ENCODE measurements at regions not wholly inside any gene's neighbourhood (a gene's known extent, or its start where the extent isn't known, plus 50 kb on each side); places are given as distances from the start of the nearest gene placed in this dataset.
"Not testable (repeated sequence)": the region's sequence is repeated elsewhere in the genome, so short reads cannot be mapped to it uniquely, and the experiment has no call there.

GRCh38 chr1:83306811-83307210 lies 692.1 kb downstream of the TTLL7 start:
- H3K4me3 Mint-ChIP-seq (ENCODE audit: low read depth, unreplicated experiment); H3K9me3 Mint-ChIP-seq (ENCODE audit: low read depth, unreplicated experiment); H3K36me3 Mint-ChIP-seq (ENCODE audit: insufficient read depth, unreplicated experiment); BruUV-seq (replicated peaks); H3K27me3 Mint-ChIP-seq (ENCODE audit: unreplicated experiment); H3K27ac Mint-ChIP-seq (ENCODE audit: unreplicated experiment); H3K4me1 Mint-ChIP-seq (ENCODE audit: low read depth, unreplicated experiment); intact Hi-C loops (cut with micrococcal nuclease; ENCODE audit: unreplicated experiment); DNase-seq; CTCF ChIA-PET: not testable (repeated sequence)

- CTCF ChIA-PET; H3K4me1 Mint-ChIP-seq (ENCODE audit: low read depth, unreplicated experiment); H3K27me3 Mint-ChIP-seq (ENCODE audit: unreplicated experiment): not testable (repeated sequence)
Measured at GRCh38 chr1:83295594-83295993, 703.3 kb downstream of the TTLL7 start.

GRCh38 chr1:83287391-83287790 lies 711.5 kb downstream of the TTLL7 start:
- H3K36me3 Mint-ChIP-seq (ENCODE audit: insufficient read depth, unreplicated experiment); H3K27me3 Mint-ChIP-seq (ENCODE audit: unreplicated experiment); BruUV-seq (replicated peaks); H3K4me1 Mint-ChIP-seq (ENCODE audit: low read depth, unreplicated experiment); H3K27ac Mint-ChIP-seq (ENCODE audit: unreplicated experiment); intact Hi-C loops (cut with micrococcal nuclease; ENCODE audit: unreplicated experiment); CTCF ChIA-PET; DNase-seq; H3K9me3 Mint-ChIP-seq (ENCODE audit: low read depth, unreplicated experiment); H3K4me3 Mint-ChIP-seq (ENCODE audit: low read depth, unreplicated experiment): not testable (repeated sequence)

More at GRCh38 chr1:83295594-83295993, 703.3 kb downstream of the TTLL7 start:
- H3K9me3 Mint-ChIP-seq (ENCODE audit: low read depth, unreplicated experiment); intact Hi-C loops (cut with micrococcal nuclease; ENCODE audit: unreplicated experiment); DNase-seq; H3K4me3 Mint-ChIP-seq (ENCODE audit: low read depth, unreplicated experiment); H3K36me3 Mint-ChIP-seq (ENCODE audit: insufficient read depth, unreplicated experiment); H3K27ac Mint-ChIP-seq (ENCODE audit: unreplicated experiment); BruUV-seq (replicated peaks): not testable (repeated sequence)

- H3K4me1 Mint-ChIP-seq (ENCODE audit: low read depth, unreplicated experiment) = not testable (repeated sequence)
Measured at GRCh38 chr1:83274656-83275055, 724.3 kb downstream of the TTLL7 start.

GRCh38 chr1:83272484-83272883 lies 726.4 kb downstream of the TTLL7 start:
- DNase-seq; H3K27ac Mint-ChIP-seq (ENCODE audit: unreplicated experiment); H3K9me3 Mint-ChIP-seq (ENCODE audit: low read depth, unreplicated experiment); H3K36me3 Mint-ChIP-seq (ENCODE audit: insufficient read depth, unreplicated experiment); H3K4me1 Mint-ChIP-seq (ENCODE audit: low read depth, unreplicated experiment); BruUV-seq (replicated peaks); intact Hi-C loops (cut with micrococcal nuclease; ENCODE audit: unreplicated experiment); H3K27me3 Mint-ChIP-seq (ENCODE audit: unreplicated experiment); CTCF ChIA-PET; H3K4me3 Mint-ChIP-seq (ENCODE audit: low read depth, unreplicated experiment): not testable (repeated sequence)

More at GRCh38 chr1:83274656-83275055, 724.3 kb downstream of the TTLL7 start:
- H3K36me3 Mint-ChIP-seq (ENCODE audit: insufficient read depth, unreplicated experiment); CTCF ChIA-PET; intact Hi-C loops (cut with micrococcal nuclease; ENCODE audit: unreplicated experiment); H3K27me3 Mint-ChIP-seq (ENCODE audit: unreplicated experiment); H3K9me3 Mint-ChIP-seq (ENCODE audit: low read depth, unreplicated experiment); H3K27ac Mint-ChIP-seq (ENCODE audit: unreplicated experiment); DNase-seq; H3K4me3 Mint-ChIP-seq (ENCODE audit: low read depth, unreplicated experiment); BruUV-seq (replicated peaks): not testable (repeated sequence)

- intact Hi-C loops (cut with micrococcal nuclease; ENCODE audit: unreplicated experiment); BruUV-seq (replicated peaks); H3K4me1 Mint-ChIP-seq (ENCODE audit: low read depth, unreplicated experiment); CTCF ChIA-PET; H3K4me3 Mint-ChIP-seq (ENCODE audit: low read depth, unreplicated experiment); H3K27ac Mint-ChIP-seq (ENCODE audit: unreplicated experiment); H3K36me3 Mint-ChIP-seq (ENCODE audit: insufficient read depth, unreplicated experiment); H3K27me3 Mint-ChIP-seq (ENCODE audit: unreplicated experiment); H3K9me3 Mint-ChIP-seq (ENCODE audit: low read depth, unreplicated experiment); DNase-seq: not testable (repeated sequence)
Measured at GRCh38 chr1:83271834-83272233, 727.1 kb downstream of the TTLL7 start.

GRCh38 chr1:83270801-83271200 lies 728.1 kb downstream of the TTLL7 start:
- BruUV-seq (replicated peaks); CTCF ChIA-PET; H3K36me3 Mint-ChIP-seq (ENCODE audit: insufficient read depth, unreplicated experiment); H3K27me3 Mint-ChIP-seq (ENCODE audit: unreplicated experiment); H3K4me3 Mint-ChIP-seq (ENCODE audit: low read depth, unreplicated experiment); H3K27ac Mint-ChIP-seq (ENCODE audit: unreplicated experiment); intact Hi-C loops (cut with micrococcal nuclease; ENCODE audit: unreplicated experiment); H3K4me1 Mint-ChIP-seq (ENCODE audit: low read depth, unreplicated experiment); DNase-seq; H3K9me3 Mint-ChIP-seq (ENCODE audit: low read depth, unreplicated experiment): not testable (repeated sequence)

GRCh38 chr1:83263808-83264207 lies 735.1 kb downstream of the TTLL7 start:
- DNase-seq; H3K4me3 Mint-ChIP-seq (ENCODE audit: low read depth, unreplicated experiment); BruUV-seq (replicated peaks); H3K27me3 Mint-ChIP-seq (ENCODE audit: unreplicated experiment); H3K36me3 Mint-ChIP-seq (ENCODE audit: insufficient read depth, unreplicated experiment); CTCF ChIA-PET; H3K27ac Mint-ChIP-seq (ENCODE audit: unreplicated experiment); intact Hi-C loops (cut with micrococcal nuclease; ENCODE audit: unreplicated experiment); H3K4me1 Mint-ChIP-seq (ENCODE audit: low read depth, unreplicated experiment); H3K9me3 Mint-ChIP-seq (ENCODE audit: low read depth, unreplicated experiment): not testable (repeated sequence)

GRCh38 chr1:83251687-83252086 lies 747.2 kb downstream of the TTLL7 start:
- H3K27ac Mint-ChIP-seq (ENCODE audit: unreplicated experiment); BruUV-seq (replicated peaks); DNase-seq; H3K4me1 Mint-ChIP-seq (ENCODE audit: low read depth, unreplicated experiment); H3K4me3 Mint-ChIP-seq (ENCODE audit: low read depth, unreplicated experiment); intact Hi-C loops (cut with micrococcal nuclease; ENCODE audit: unreplicated experiment); H3K27me3 Mint-ChIP-seq (ENCODE audit: unreplicated experiment); CTCF ChIA-PET; H3K36me3 Mint-ChIP-seq (ENCODE audit: insufficient read depth, unreplicated experiment); H3K9me3 Mint-ChIP-seq (ENCODE audit: low read depth, unreplicated experiment): not testable (repeated sequence)

- H3K27me3 Mint-ChIP-seq (ENCODE audit: unreplicated experiment); BruUV-seq (replicated peaks); intact Hi-C loops (cut with micrococcal nuclease; ENCODE audit: unreplicated experiment); H3K4me3 Mint-ChIP-seq (ENCODE audit: low read depth, unreplicated experiment); H3K4me1 Mint-ChIP-seq (ENCODE audit: low read depth, unreplicated experiment); DNase-seq; H3K36me3 Mint-ChIP-seq (ENCODE audit: insufficient read depth, unreplicated experiment); H3K27ac Mint-ChIP-seq (ENCODE audit: unreplicated experiment); CTCF ChIA-PET; H3K9me3 Mint-ChIP-seq (ENCODE audit: low read depth, unreplicated experiment): not testable (repeated sequence)
Measured at GRCh38 chr1:83246780-83247179, 752.2 kb downstream of the TTLL7 start.

GRCh38 chr1:83244832-83245231 lies 754.1 kb downstream of the TTLL7 start:
- H3K27me3 Mint-ChIP-seq (ENCODE audit: unreplicated experiment); DNase-seq; BruUV-seq (replicated peaks); CTCF ChIA-PET; H3K36me3 Mint-ChIP-seq (ENCODE audit: insufficient read depth, unreplicated experiment); H3K4me3 Mint-ChIP-seq (ENCODE audit: low read depth, unreplicated experiment); intact Hi-C loops (cut with micrococcal nuclease; ENCODE audit: unreplicated experiment); H3K27ac Mint-ChIP-seq (ENCODE audit: unreplicated experiment); H3K9me3 Mint-ChIP-seq (ENCODE audit: low read depth, unreplicated experiment); H3K4me1 Mint-ChIP-seq (ENCODE audit: low read depth, unreplicated experiment): not testable (repeated sequence)
